ENCODE measurements at regions not wholly inside any gene's neighbourhood (a gene's known extent, or its start where the extent isn't known, plus 50 kb on each side); places are given as distances from the start of the nearest gene placed in this dataset.

DNA sequence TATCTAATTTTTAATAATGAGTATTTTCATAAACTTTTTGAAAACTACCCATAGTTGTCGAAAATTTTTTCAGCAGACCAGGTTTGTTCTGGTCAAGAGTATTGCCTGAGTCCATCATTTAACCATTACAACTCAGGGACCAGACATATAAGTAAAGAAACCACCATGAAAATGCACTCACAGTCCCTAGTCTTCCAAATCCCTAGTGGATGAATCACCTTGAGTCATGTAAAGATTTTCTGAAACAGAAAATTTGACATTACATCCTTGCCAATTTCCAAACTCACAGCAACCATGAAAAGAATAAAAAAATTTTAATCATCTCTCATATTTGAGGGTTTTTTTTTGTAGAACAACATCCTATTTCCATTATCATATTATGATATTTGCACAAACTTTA is 1337.5 kb upstream of the CDH8 start:
- TF ChIP-seq, protein P1, sequence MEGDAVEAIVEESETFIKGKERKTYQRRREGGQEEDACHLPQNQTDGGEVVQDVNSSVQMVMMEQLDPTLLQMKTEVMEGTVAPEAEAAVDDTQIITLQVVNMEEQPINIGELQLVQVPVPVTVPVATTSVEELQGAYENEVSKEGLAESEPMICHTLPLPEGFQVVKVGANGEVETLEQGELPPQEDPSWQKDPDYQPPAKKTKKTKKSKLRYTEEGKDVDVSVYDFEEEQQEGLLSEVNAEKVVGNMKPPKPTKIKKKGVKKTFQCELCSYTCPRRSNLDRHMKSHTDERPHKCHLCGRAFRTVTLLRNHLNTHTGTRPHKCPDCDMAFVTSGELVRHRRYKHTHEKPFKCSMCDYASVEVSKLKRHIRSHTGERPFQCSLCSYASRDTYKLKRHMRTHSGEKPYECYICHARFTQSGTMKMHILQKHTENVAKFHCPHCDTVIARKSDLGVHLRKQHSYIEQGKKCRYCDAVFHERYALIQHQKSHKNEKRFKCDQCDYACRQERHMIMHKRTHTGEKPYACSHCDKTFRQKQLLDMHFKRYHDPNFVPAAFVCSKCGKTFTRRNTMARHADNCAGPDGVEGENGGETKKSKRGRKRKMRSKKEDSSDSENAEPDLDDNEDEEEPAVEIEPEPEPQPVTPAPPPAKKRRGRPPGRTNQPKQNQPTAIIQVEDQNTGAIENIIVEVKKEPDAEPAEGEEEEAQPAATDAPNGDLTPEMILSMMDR (IDR thresholded peaks at IDR 0.05; ENCODE audit: low read length) = no peak
- TF ChIP-seq EZH2phosphoT487 (IDR thresholded peaks at IDR 0.05; ENCODE audit: low read length) = no peak
